Hematopoietic multipotent progenitor cell treated with erythropoietin and hydrocortisone succinate and interleukin-3 and kit ligand, for 6 days (in vitro differentiated cells): ENCODE measurements at regions not wholly inside any gene's neighbourhood (a gene's known extent, or its start where the extent isn't known, plus 50 kb on each side); places are given as distances from the start of the nearest gene placed in this dataset.

ENCODE experiments used
- DNase-seq: peaks from one replicate; pipeline ENCODE4 v3.0.0-alpha.2; 2015

GRCh38 chr9:108083796-108084352, 594.3 kb upstream of the KLF4 start:
- no peak for DNase-seq

DNA sequence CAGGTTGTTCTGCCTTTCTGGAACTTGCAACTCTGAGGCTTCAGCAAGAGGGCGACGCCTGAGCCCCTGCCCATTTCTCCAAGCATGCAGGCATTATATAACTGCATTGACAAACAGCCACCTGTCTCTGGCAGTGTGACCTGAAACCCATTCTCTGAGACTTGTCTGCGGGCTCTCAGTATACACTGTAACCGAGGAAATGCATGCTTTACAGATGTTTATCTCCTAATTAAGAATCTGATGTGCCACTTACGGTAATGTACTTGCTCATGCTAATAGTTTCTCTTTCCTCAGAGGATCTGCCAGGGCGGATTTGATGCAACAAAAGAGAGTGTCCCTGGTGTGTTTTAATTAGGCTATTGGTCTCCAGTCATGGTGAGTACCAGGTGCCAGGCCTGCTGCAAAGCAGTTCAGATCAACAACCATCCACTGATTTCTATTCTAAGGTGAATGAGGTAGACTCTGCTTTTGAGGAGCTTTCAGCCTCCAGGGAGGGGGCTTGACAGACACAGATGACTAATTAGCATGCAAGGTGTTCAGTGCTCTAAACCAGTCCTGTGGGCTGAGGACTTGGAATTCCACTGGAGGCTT, 593.7 kb upstream of the KLF4 start:
- DNase-seq: no peak

- no peak for DNase-seq
Measured at GRCh38 chr9:108081112-108081511, 591.5 kb upstream of the KLF4 start.

- DNase-seq: no peak
Measured at GRCh38 chr9:108080285-108080684, 590.7 kb upstream of the KLF4 start.

DNA sequence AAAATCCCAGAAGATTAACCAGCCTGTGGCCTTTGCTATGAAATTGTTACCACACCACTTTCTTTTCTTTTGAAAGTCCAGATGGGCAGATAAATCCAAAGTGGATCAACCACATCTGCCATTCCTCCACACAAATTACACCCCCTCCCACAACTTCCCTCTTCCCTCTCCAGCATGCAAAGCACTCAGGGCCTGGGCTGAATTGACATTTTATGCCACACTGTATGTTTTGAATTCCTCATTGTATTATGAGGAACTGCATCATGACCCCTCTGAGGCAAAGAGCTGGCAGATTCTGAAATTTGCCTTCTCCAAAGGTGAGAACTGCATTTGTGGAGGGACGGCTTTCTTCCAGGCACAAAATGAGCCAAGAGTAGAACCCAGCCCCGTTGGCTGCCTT, 589.2 kb upstream of the KLF4 start:
- DNase-seq: no peak

DNA sequence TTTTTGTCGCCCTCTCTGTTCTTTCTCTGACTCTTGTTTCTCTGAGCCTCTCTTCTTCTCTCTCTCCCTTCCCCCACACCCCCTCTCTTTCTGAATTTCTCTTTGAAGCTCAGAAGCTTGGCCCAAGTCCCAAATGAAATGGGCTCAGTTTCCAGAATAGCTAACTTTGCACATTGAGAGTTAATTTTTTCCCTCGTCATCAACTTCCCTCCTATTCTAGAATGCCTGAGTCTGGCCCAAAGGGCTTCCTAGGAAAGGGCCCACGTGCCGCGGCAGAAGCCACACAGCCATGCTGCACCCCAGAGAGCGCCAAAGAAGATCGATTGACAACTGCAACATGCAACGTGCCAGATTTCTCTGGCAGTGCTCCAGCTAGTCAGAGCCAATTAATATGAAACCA, 588.8 kb upstream of the KLF4 start:
- DNase-seq: no peak

GRCh38 chr9:108077556-108077955, 588.0 kb upstream of the KLF4 start:
- DNase-seq: no peak

GRCh38 chr9:108074900-108075299, 585.3 kb upstream of the KLF4 start:
- no peak for DNase-seq

- DNase-seq: no peak
Measured at GRCh38 chr9:108073823-108074222, 584.3 kb upstream of the KLF4 start.

- DNase-seq: no peak
Measured at GRCh38 chr9:108072740-108073139, 583.2 kb upstream of the KLF4 start.

GRCh38 chr9:108070861-108071260, 581.3 kb upstream of the KLF4 start:
- no peak for DNase-seq

DNA sequence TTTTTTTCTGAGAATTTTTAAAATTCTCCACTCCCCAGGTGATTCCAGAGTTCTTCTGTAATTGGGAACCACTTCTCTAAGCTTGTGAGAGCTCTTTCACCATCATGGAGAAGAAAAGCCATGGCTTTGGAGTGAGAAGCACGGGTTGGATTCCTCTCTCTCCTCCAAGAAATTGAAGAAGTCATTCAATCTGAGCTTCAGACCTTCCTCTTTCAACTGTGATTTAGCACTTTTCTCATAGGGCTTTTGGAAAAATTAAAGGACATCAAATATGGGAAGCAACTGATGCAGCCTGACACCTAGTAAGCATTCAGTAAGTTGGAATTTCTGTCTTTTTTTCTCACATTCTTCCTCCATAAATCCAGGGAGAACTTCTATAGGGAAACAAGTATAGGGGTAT, 580.4 kb upstream of the KLF4 start:
- DNase-seq: no peak

DNA sequence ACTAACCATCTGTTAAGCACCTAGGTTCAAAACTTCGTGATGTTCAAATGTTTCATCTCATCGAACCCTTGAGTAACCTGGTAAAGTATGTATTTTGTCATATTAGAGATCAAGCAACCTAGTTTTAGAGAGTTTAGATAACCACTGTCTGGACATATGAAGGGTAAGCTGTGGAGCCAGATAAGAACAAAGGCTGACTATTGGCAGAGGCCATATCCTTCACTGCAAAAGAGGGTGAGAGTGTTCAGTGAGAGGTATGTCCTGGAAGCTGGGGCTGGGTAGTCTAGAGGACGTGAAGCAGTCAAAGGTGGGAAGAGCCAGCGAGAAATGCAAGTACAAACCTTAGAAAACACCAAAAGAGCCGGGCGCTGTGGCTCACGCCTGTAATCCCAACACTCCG, 573.1 kb upstream of the KLF4 start:
- DNase-seq: no peak

- DNase-seq: no peak
Measured at GRCh38 chr9:108060175-108060574, 570.6 kb upstream of the KLF4 start.

DNA sequence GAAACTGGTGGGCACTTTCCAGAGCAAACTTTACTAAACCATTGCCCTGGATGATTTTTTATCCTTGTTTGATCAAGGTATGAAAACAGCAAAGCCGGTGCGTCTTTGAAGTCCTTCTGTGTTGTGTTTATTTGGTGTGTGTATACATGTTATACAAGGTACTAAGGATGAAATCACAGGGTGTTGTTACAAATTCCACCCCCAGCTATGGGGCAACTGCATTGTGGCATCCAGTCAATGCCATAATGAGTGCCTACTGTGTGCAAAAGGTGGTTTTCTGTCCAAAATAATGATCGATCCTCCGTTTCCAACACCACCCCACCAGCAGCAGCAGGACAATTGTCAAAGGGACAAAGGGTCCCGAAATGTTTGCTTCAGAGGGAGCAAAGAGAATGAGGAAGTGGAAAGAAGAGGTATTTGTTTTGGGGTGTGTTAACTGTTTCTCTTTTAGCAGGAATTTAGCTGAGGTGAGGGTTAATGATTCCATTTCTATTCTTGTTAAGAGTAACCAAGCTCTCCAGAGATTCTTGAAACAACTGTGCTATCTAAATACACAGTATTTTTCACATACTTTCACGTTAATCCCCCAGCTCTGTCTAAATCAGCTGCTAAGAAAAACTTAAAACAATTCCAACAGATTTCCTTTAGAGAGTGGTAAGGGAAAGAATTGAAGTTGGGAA, 568.7 kb upstream of the KLF4 start:
- no peak for DNase-seq

GRCh38 chr9:108057421-108058134, 568.0 kb upstream of the KLF4 start:
- no peak for DNase-seq

DNA sequence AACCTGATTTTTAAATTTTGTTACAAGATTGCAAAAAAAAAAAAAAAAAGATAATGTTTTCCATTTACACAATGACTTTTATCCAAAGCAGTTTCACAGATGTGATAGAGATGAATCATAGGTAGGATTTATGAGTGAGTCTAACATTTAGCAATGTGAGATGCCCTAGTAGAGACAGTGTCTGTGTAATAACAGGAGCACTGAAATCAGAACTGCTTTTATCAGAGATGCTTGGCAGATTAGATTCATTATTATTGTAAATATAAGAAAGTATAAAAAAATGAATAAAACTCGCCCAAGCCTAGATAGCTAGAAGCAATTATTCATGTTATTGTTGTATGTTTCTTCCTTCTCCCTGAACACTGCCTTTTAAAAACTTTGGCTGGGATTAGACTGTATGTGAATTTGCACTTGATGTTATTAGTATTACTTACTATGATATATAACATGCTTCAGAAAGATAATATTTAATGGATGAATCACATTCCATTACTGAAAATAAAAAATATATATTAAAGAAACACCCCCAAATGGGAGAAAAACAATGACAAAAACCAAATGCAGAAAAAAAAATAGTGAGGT, 567.3 kb upstream of the KLF4 start:
- no peak for DNase-seq

- DNase-seq: no peak
Measured at GRCh38 chr9:108056084-108056804, 566.7 kb upstream of the KLF4 start.

DNA sequence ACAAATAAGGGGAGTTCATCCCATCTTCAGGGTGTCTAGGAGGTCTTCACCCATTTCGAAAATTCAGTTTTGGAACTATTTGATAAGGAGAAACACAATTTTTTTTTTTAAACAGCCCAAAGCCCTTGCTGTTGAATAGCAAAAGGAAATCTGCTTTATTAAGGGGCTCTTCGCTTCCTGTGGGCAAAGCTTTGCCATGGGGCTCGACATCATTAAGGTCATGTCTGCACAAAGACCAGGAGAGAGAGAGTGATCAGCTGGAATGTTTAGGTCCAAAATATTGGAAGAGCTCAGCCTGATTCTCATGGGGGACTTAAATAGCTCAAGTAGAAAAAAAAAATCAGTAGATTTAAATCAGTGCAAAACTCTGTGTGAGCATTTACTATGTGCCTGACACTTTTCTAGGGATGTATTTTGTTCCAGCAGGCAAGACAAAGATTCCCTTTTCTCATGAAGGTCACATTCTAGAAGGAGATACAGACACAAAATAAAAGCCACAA, 564.6 kb upstream of the KLF4 start:
- no peak for DNase-seq

- no peak for DNase-seq
Measured at GRCh38 chr9:108053555-108054061, 564.0 kb upstream of the KLF4 start.

- no peak for DNase-seq
Measured at GRCh38 chr9:108052431-108053080, 563.0 kb upstream of the KLF4 start.

DNA sequence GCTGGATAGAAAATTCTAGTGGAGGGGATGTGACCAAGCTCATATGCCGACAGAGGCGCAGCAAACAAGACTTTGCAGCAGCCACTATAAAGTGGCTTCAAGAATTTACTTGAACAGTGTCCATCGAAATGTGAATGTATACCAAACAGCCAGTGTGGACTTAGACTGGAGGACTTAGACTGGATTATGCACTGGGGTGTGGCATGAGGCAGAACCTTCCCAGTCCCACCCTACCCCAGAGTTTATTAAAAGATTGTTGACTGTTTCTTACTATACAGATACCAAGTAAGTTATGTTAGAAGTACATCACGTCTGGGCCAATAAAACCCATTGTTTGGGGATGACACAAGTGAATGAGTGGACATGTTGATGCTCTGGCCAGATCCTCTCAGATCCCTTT, 561.3 kb upstream of the KLF4 start:
- no peak for DNase-seq
